K562 (cell line): ENCODE measurements at regions not wholly inside any gene's neighbourhood (a gene's known extent, or its start where the extent isn't known, plus 50 kb on each side); places are given as distances from the start of the nearest gene placed in this dataset.

ENCODE experiments used
- ATAC-seq: fragments of 200-7000 bp; cut with Tn5 transposase; 3 replicates; pipeline ENCODE4 v1.9.1; 2020; ENCODE audit warnings: moderate library complexity
- BruUV-seq: library from RNA; stranded (reverse); fragments of 400-500 nt; replicated peaks from 2 replicates; lab custom pipeline; 2021; lab: Mats Ljungman, UMichigan
- CTCF ChIA-PET: fragments of 300-600 bp; formaldehyde crosslinking; extraction: SDS; loops from one replicate; lab custom pipeline; 2021; ENCODE audit warnings: low intra/inter-chr PET ratio; lab: Yijun Ruan, JAX
- POLR2A ChIA-PET: fragments of 300-600, 350-650 bp; sonication (Branson Sonifier 250); formaldehyde crosslinking; extraction: SDS; loops from one replicate; lab custom pipeline; 2021; ENCODE audit warnings: antibody characterized with exemption, inconsistent platforms; lab: Yijun Ruan, JAX
- DNase-seq, 4 experiments: peaks; one replicate each; pipeline versions ENCODE4 v3.0.0 to v3.0.0-alpha.2; 2011 to 2018; ENCODE audit warnings: low spot score in 3 of 4, mixed read lengths in 3 of 4; ENCODE audit errors: extremely low read depth in 1 of 4
- FAIRE-seq: peaks from 2 replicates; lab custom pipeline; 2011; peaks lifted over from hg19 to GRCh38; lab: Jason Lieb, UNC
- H2AFZ ChIP-seq: 2 replicates; pipeline ENCODE4 v1.6.0; 2011; ENCODE audit warnings: low read depth, low read length, control low read depth, inconsistent platforms
- H3K27ac ChIP-seq: fragments of 200-600 bp; 3 replicates; pipeline ENCODE4 v1.8.0; 2011; ENCODE audit warnings: low read depth, mild to moderate bottlenecking, control low read depth, inconsistent platforms, low read length, moderate library complexity, mixed read lengths; ENCODE audit errors: extremely low read depth
- H3K27me3 ChIP-seq, 2 experiments: fragments of 300-600 bp in 1 of 2; 2 replicates in 1 of 2; 3 replicates in 1 of 2; pipeline versions ENCODE4 v1.6.0 to v1.8.0; 2011; ENCODE audit warnings: inconsistent platforms in 2 of 2, low read length in 2 of 2, mild to moderate bottlenecking in 1 of 2, mixed read lengths in 1 of 2, moderate library complexity in 1 of 2; ENCODE audit not compliant: control insufficient read depth in 2 of 2, insufficient read depth in 2 of 2
- H3K36me3 ChIP-seq: fragments of 300-600 bp; 3 replicates; pipeline ENCODE4 v1.8.0; 2011; ENCODE audit warnings: mild to moderate bottlenecking, low read length, inconsistent platforms; ENCODE audit not compliant: control insufficient read depth, insufficient read depth
- H3K4me1 ChIP-seq, 2 experiments: fragments of 200-600 bp in 1 of 2; replicated peaks in 1 of 2; 2 replicates in 1 of 2; 3 replicates in 1 of 2; pipeline versions ENCODE4 v1.5.1 to v1.8.0; 2011; ENCODE audit warnings: inconsistent platforms in 2 of 2, low read length in 2 of 2, mild to moderate bottlenecking in 1 of 2, mixed read lengths in 1 of 2, moderate library complexity in 1 of 2; ENCODE audit not compliant: control insufficient read depth in 2 of 2, insufficient read depth in 2 of 2
- H3K4me2 ChIP-seq: 2 replicates; pipeline ENCODE4 v1.6.1; 2011; ENCODE audit warnings: low read length, control low read depth, inconsistent platforms, mixed read lengths; ENCODE audit not compliant: insufficient read depth
- H3K4me3 ChIP-seq: fragments of 200-600 bp; sonication (generic), shearing (Covaris generic); 2 replicates; pipeline ENCODE4 v1.5.1; 2016; ENCODE audit warnings: control low read depth, inconsistent platforms
- H3K79me2 ChIP-seq: fragments of 200-600 bp; 3 replicates; pipeline ENCODE4 v1.8.0; 2011; ENCODE audit warnings: low read length, inconsistent platforms; ENCODE audit not compliant: control insufficient read depth, insufficient read depth
- H3K9ac ChIP-seq, 2 experiments: 2 replicates each; pipeline versions ENCODE4 v1.6.0 to v1.6.1; 2011; ENCODE audit warnings: low read depth in 2 of 2, low read length in 2 of 2, control low read depth in 1 of 2, inconsistent platforms in 1 of 2, mild to moderate bottlenecking in 1 of 2, mixed read lengths in 1 of 2; ENCODE audit not compliant: insufficient read depth in 1 of 2
- H3K9me1 ChIP-seq: one replicate; pipeline ENCODE4 v1.6.0; 2011; ENCODE audit warnings: inconsistent platforms, mild to moderate bottlenecking, low read length, moderate library complexity; ENCODE audit not compliant: control insufficient read depth, insufficient read depth
- H3K9me3 ChIP-seq: replicated peaks from 2 replicates; pipeline ENCODE4 v1.5.1; 2011; ENCODE audit warnings: low read depth, low read length, inconsistent platforms; ENCODE audit not compliant: control insufficient read depth, insufficient read depth
- H4K20me1 ChIP-seq: replicated peaks from 2 replicates; pipeline ENCODE4 v1.6.1; 2011; ENCODE audit warnings: low read length, inconsistent platforms, mixed read lengths; ENCODE audit not compliant: control insufficient read depth, insufficient read depth
- E2F8 ChIP-seq: fragments of 450-650 bp; IDR thresholded peaks from 2 replicates; pipeline ENCODE4 v1.7.1; 2018; ENCODE audit warnings: mild to moderate bottlenecking, low read depth; ENCODE audit not compliant: partially characterized antibody
- FOSL1 ChIP-seq: fragments of 200-800 bp; sonication (Bioruptor generic); conservative IDR thresholded peaks from 2 replicates; pipeline ENCODE4 v1.6.1; 2016; ENCODE audit warnings: missing genetic modification characterization, missing compliant biosample characterization
- HDAC3 ChIP-seq: fragments of 450-650 bp; IDR thresholded peaks from 2 replicates; pipeline ENCODE4 v1.6.1; 2018; ENCODE audit warnings: borderline replicate concordance, mild to moderate bottlenecking, moderate library complexity; ENCODE audit not compliant: partially characterized antibody
- HSF4 ChIP-seq: fragments of 250-450 bp; sonication (Bioruptor Pico); IDR thresholded peaks from 2 replicates; pipeline ENCODE4 v2.1.2; 2022; ENCODE audit warnings: mild to moderate bottlenecking, moderate library complexity, borderline replicate concordance
- MLX ChIP-seq, 2 experiments: fragments of 450-650 bp in 1 of 2; sonication (generic) in 1 of 2; formaldehyde crosslinking; conservative IDR thresholded peaks; 2 replicates each; pipeline versions ENCODE4 v1.4.0 to v1.8.1; 2020 to 2022; ENCODE audit warnings: mild to moderate bottlenecking in 1 of 2, missing genetic modification reagents in 1 of 2
- NRF1 ChIP-seq, 2 experiments: fragments of 450-650 bp; IDR thresholded peaks in 1 of 2; conservative IDR thresholded peaks in 1 of 2; 2 replicates each; pipeline ENCODE4 v1.6.1; 2014; ENCODE audit warnings: mild to moderate bottlenecking in 2 of 2
- POLR2A ChIP-seq: fragments of 450-650 bp; conservative IDR thresholded peaks from 2 replicates; pipeline ENCODE4 v1.6.1; 2016
- RBM25 ChIP-seq: fragments of 200-400 bp; formaldehyde crosslinking; IDR thresholded peaks from 2 replicates; pipeline ENCODE4 v1.6.1; 2018; ENCODE audit warnings: low read length, low read depth, moderate library complexity; ENCODE audit not compliant: severe bottlenecking
- SLC30A9 ChIP-seq: fragments of 250-450 bp; sonication (Bioruptor Pico); IDR thresholded peaks from 2 replicates; pipeline ENCODE4 v1.8.0; 2022; ENCODE audit warnings: mild to moderate bottlenecking, moderate library complexity
- SMAD3 ChIP-seq: fragments of 450-650 bp; formaldehyde crosslinking; conservative IDR thresholded peaks from 2 replicates; pipeline ENCODE4 v1.4.0; 2020; ENCODE audit warnings: mild to moderate bottlenecking
- TAF9B ChIP-seq: fragments of 450-650 bp; IDR thresholded peaks from 2 replicates; pipeline ENCODE4 v1.6.1; 2018; ENCODE audit warnings: mild to moderate bottlenecking; ENCODE audit not compliant: partially characterized antibody
- TCF7 ChIP-seq: sonication (generic); IDR thresholded peaks from 2 replicates; pipeline ENCODE4 v1.6.1; 2016; ENCODE audit warnings: antibody characterized with exemption, borderline replicate concordance
- ZBTB43 ChIP-seq: sonication (generic); formaldehyde crosslinking; IDR thresholded peaks from 2 replicates; pipeline ENCODE4 v1.8.0; 2023; ENCODE audit warnings: mild to moderate bottlenecking, missing genetic modification reagents
- ZFPM2 ChIP-seq: fragments of 250-450 bp; sonication (Bioruptor Pico); IDR thresholded peaks from 2 replicates; pipeline ENCODE4 v1.5.1; 2022; ENCODE audit warnings: mild to moderate bottlenecking
- ZHX1 ChIP-seq: fragments of 150-350 bp; conservative IDR thresholded peaks from 2 replicates; pipeline ENCODE4 v1.6.1; 2014; ENCODE audit warnings: low read length
- WGBS: fragments of 100-300 bp; shearing (Covaris generic); methylation state at CpG from one replicate; pipeline ENCODE4 v1.1.6; 2016; ENCODE audit warnings: low coverage, mixed read lengths; ENCODE audit not compliant: insufficient coverage; ENCODE audit errors: missing lambda C conversion rate; 5-methylcytosine and 5-hydroxymethylcytosine counted together
- in situ Hi-C: fragments of 300-500 bp; cut with MboI; formaldehyde crosslinking; loops from 4 replicates; pipeline ENCODE4 v1.15.0; 2018; ENCODE audit warnings: inconsistent platforms, mixed read lengths
- intact Hi-C: fragments of 100-400 bp; cut with micrococcal nuclease; formaldehyde crosslinking; loops from 2 replicates; pipeline ENCODE4 v1.14.2; 2022

GRCh38 chr9:113720495-113720894 is 155.6 kb upstream of the ZNF618 start:
- intact Hi-C loops (no loop called here), in situ Hi-C loops (no loop called here)
- FAIRE-seq = no peak
- H3K9me3 ChIP-seq = no peaks in the 10 kb centered on the region
- no peak overlapping the region for H3K27ac ChIP-seq
- H3K4me3 ChIP-seq = no peak overlapping the region
- 1% methylated on average over 4 of the region's 4 CpGs for WGBS
- no peaks in the 10 kb centered on the region for H3K36me3 ChIP-seq
- ChIA-PET CTCF (no interaction called here), POLR2A (no interaction called here)
- H3K4me1 ChIP-seq = no peaks in the 10 kb centered on the region
- no peak overlapping the region for H3K9ac ChIP-seq
- no TSS peak for BruUV-seq
- no peaks in the 10 kb centered on the region for H3K9me1 ChIP-seq
- peaks cover 0 to 6% of the 10 kb centered on the region in 2 experiments; a peak in 1 of 5 replicates for H3K27me3 ChIP-seq
- no peak overlapping the region for H3K4me2 ChIP-seq
- no peak for DNase-seq
- no peak overlapping the region for H2AFZ ChIP-seq
- no peak for ATAC-seq
- no peaks in the 10 kb centered on the region for H4K20me1 ChIP-seq
- H3K79me2 ChIP-seq = no peaks in the 10 kb centered on the region
- TF ChIP-seq TAF9B (no peak), SMAD3 (no peak), POLR2A (no peak), SLC30A9 (CRISPR knock-in tag) (no peak), E2F8 (no peak), NRF1 (conservative IDR thresholded peaks at IDR 0.05 in 1 of 2, IDR thresholded peaks at IDR 0.05 in 1 of 2) (no peak), ZFPM2 (CRISPR knock-in tag) (no peak), HSF4 (CRISPR knock-in tag) (no peak), TCF7 (no peak), RBM25 (no peak), ZHX1 (no peak), FOSL1 (tag) (no peak), ZBTB43 (CRISPR knock-in tag) (no peak), HDAC3 (no peak), MLX (CRISPR knock-in tag; conservative IDR thresholded peaks at IDR 0.05) (no peak)
